GM18861 (cell line): ENCODE measurements at regions not wholly inside any gene's neighbourhood (a gene's known extent, or its start where the extent isn't known, plus 50 kb on each side); places are given as distances from the start of the nearest gene placed in this dataset.
"Not testable (repeated sequence)": the region's sequence is repeated elsewhere in the genome, so short reads cannot be mapped to it uniquely, and the experiment has no call there.

Experiments
- ATAC-seq: cut with Tn5 transposase; IDR thresholded peaks from one replicate; pipeline ENCODE4 v1.9.1; 2021; ENCODE audit not compliant: unreplicated experiment

DNA sequence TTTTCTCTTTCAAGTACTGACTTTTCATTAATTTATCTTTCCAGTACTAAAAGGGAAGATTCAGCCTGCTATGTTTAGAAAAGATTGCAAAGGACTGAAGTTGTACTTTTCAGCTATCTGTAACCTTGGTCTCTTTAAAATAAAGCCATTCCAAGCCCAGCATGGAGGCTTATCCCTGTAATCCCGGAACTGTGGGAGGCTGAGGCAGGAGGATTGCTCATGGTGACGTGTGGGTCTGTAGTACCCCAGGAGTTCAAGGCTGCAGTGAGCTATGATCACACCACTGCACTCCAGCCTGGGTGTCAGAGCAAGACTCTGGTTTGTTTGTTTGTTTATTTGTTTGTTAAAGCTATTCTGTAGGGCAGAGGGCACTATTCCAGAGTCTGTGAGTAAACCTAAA lies 50.6 kb upstream of the TMEM170B start:
- no peak for ATAC-seq

DNA sequence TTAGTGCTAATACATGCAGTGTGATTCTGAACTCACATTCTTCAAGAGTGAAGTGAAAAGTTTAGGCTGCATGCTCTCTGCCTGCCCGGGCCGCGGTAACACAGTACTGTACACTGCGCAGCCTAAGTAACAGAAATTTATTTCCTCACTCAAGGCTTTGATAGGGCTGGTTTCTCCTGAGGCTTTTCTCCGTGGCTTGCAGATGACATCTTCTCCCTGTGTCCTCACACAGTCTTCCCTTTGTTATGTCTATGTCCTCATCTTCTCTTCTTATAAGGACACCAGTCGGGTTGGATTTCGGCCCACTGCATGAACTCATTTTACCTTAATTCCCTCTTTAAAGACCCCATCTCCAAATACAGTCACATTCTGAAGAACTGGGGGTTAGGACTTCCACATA lies 51.1 kb upstream of the TMEM170B start:
- no peak for ATAC-seq

DNA sequence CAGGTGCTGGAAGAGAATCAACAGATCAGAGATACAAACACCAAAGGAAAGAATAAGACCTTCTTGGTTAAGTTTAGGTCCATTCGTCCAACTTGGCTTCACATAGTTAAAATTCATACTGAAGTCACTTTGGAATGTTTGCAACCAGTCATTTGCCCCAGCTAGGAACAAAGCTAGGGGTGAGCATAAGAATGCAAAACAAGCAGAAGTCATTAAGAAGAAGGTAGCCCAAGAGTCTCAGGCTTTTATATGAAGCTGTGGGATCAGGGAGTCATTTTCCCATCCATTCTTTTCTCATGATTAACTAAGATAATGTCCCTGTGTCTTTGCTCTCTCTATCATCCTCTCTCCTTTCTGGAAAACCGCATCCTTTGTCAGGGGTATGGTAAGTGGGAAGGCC lies 51.5 kb upstream of the TMEM170B start:
- ATAC-seq, result no peak

DNA sequence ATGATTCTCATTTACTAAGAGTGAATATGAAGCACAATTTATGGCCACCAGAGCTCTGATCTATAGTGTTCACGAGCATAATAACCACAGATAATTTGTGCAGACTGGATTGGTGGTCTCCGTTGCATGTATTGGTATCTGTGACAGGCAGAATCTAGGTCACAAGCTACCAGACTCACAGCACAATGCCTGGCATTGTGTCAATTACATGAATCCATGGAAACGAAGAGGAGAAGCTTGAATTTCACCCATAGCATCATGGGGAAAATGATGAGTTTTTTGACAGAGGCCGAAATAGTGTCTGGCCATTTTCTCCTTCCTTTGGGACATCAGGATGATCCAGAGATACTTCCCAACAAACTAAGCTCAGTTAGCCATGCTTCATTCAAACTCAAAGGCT lies 52.3 kb upstream of the TMEM170B start:
- no peak for ATAC-seq

DNA sequence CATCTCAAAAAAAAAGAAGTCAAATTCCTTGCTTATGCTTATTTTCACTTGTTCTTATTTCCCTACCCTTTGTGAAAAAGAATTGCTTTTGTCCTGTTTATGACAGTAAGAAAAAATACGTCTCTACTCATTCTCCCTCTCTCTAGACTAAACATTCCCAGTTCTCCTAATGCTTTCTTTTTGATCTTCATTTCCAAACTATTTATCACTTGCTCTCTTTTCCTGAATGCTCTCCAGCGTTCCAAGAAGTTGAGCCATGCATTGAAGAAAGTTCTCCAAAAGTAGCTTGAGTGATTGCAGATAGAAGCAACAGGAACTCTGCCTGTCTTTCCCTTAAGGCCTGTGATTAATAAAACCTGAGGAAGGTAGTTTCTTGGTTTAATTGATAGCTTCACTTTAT lies 53.1 kb upstream of the TMEM170B start:
- no peak for ATAC-seq

DNA sequence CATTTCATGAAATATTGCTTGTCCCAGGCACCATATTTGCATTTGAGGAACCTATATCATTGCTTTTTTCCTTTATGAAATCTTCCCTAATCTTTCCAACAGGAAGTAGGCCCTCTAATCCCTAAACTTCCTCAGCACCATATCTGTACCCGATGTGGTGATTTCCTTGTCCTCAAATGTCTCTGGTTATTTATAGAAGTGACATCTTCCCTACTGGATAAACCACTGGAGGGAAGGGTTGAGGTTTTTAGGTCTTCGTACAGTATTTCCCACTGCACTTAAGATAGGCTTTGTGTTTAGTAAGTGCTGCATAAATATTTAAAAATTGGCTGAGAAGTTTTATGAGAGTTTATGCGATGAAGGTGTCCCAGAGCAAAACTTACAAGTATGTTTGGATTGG lies 54.9 kb upstream of the TMEM170B start:
- no peak for ATAC-seq

DNA sequence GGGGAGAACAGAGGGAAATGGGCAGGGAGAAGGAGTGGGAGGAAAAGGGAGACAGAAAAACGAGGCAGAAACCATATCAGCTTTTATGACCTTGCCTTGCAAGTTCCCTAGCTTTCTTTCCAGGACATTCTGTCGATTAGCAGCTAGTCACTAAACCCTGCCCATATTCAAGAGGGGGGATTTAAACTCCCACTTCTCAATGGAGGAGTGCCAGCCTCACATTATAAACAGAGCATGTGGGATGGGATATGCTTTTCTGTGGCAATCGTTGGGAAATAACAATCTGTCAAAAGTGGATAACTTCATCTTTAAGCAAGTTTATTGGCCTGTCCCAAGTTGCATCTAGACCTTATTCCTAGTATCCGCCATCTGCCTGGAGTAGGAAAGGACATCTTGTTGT lies 57.0 kb upstream of the TMEM170B start:
- ATAC-seq, result no peak

DNA sequence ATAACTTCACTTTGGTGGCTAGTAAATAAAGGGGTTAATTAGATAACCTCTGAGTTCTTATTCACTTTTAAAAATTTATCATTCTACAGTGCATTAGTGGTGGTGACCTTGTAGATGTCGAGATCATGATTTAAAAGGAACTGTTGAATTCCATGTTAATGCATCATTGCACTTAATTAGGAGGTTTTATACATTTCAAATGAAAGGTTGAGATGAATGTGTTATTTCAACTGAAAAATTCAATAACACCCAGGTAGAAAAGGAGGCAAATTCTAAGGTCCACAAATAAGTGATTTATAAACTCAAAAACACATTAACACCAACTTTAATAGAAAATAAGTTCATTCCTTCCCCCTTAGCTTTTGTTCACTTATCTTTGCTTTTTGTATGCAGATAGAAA lies 58.3 kb upstream of the TMEM170B start:
- no peak for ATAC-seq

DNA sequence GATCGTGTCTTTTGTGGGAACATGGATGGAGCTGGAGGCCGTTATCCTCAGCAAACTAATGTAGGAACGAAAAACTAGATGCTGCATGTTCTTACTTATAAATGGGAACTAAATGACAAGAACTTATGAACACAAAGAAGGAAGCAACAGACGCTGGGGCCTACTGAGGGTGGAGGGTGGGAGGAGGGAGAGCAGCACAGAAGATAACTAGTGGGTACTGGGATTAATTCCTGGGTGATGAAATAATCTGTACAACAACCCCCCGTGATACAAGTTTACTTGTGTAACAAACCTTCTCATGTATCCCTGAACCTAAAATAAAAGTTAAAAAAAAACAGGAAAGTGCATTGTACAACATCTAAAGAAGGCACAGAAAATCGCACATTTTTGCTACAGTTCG lies 59.0 kb upstream of the TMEM170B start:
- no peak for ATAC-seq

DNA sequence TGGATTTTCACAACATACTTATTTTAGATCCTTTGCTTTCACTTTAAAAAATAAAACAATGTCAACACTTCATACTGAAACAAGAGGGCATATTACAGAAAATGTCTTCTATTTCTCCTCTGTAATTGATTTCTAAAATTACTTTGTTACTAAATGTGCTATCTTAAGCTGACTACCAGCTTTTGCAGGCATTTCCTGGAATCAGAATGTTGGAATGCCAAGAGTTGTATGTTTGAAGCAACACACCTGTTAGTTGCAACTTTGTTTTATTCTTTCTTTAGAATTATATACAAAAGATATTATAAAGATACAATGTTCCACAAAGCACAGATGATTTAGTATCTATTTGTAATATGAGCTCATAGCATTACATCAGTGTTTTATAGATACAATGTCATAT lies 62.5 kb upstream of the TMEM170B start:
- no peak for ATAC-seq

DNA sequence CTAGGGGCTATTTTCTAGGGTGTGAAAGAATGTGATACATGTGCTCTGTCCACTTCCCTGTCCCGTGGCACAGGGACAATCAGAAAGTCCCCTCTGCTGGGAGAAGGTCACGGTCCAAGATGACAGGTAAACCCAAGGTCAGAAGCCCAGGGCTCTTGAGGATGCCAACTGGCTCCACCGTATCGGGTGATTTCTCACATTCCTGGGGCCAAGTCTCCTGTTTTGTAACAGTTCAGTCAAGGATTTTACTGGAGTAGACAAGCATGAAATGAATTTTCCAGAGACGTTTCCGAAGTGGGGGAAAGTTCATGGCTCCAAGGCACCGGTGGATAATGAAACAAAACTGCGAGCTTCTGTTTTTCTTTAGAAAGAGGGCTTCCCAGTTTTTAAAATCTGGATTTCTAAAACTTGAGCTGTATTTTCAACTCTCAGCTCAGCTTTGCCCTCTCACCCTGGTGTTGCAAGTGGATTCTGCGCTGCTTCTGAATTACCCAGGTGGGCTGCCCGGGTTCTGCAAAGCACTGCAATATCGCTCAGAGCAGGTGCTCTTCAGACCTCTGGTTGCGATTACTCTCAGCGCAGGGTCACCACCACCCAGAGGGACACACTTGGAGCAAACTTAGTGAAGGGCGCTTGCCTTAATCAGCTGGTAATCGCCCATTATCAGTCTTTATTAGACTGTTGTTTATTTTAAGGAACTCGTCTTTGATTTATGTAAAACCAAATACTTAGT lies 64.4 kb upstream of the TMEM170B start:
- no peak for ATAC-seq

DNA sequence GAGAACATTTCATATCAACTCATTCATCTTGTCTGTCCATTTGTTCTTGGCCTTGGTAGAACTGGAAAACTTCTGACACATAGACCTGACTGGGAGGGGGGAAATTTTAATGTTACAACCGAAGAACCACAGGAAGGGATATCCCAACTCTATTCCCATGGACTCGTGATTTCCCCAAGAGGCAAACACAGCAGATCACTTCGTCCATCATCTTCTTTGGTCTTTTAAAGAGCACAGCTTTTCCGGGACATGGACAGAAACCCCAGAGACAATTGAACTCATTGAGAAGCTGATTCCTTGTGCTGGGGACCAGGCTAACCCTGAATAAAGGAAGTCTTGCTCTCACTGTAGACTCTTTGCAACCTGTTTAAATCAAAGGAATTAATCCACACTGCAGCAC lies 66.3 kb upstream of the TMEM170B start:
- no peak for ATAC-seq

DNA sequence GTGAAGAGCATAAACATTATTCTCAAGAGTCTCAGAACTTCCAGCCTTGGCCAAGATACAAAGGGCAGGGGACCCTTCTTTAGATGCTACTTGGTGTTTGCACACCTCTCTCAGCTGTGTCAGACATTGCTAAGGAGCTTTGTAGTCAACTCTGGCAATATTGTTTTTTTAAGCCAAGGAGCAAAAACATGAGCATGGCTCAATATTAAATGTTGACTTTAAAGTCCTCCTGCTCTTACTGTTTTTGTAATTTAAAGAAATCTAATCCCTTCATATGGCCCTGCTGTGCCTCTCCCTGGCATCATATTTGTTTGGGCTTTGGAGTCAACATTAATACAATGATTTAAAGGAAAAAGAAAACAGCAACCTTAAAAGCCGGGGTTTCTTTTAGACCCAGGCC lies 67.9 kb upstream of the TMEM170B start:
- no peak for ATAC-seq

DNA sequence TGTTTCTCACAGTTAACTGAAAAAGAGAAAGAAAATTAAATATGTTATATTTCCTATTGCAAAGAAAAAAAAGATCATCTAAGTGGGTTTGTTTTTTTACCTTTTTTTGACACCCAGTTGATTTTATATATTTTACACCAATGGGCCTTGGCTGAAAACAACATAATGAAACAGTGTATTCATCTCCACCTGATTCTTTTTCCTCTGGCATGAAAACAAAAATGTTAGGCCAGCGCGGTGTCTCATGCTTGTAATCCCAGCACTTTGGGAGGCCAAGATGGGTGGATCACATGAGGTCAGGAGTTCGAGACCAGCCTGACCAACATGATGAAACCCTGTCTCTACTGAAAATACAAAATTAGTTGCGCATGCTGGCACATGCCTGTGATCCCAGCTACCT lies 69.3 kb upstream of the TMEM170B start:
- ATAC-seq, result not testable (repeated sequence)

DNA sequence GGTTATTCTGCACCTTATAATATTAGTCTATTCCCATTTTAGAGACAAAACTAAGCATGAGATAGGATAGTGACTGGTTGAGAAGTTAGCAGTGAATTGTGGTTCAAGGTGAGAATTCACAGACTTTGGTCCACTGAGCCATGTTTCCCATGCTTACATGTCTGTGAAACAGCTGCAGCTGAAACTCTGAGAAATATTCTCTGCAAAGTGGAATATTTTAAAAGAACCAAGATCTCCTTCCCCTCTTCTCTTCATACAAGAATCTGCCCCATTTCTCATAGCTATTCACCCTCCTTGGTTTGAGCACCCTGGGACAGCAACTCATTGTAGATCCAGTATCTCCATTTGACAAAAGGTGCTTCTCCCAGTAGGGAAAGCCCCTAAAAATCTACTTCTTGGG lies 70.2 kb upstream of the TMEM170B start:
- no peak for ATAC-seq

DNA sequence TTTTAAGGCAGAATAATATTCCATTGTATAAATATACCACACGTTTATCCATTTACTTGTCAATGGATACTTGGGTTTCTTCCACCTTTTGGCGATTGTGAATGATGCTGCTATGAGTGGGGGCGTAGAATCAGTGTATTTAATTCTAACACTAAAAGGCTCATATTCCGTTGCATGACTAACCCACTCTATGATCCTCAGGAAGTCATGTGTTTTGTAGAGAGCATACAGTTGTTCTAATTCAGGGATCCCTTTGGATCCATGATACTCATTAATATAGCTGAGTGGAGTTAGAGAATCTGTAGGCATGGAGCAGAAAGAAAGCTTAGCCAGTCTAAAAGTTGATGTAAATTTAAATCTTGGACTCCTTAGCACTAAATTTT lies 74.2 kb upstream of the TMEM170B start:
- ATAC-seq, result no peak

DNA sequence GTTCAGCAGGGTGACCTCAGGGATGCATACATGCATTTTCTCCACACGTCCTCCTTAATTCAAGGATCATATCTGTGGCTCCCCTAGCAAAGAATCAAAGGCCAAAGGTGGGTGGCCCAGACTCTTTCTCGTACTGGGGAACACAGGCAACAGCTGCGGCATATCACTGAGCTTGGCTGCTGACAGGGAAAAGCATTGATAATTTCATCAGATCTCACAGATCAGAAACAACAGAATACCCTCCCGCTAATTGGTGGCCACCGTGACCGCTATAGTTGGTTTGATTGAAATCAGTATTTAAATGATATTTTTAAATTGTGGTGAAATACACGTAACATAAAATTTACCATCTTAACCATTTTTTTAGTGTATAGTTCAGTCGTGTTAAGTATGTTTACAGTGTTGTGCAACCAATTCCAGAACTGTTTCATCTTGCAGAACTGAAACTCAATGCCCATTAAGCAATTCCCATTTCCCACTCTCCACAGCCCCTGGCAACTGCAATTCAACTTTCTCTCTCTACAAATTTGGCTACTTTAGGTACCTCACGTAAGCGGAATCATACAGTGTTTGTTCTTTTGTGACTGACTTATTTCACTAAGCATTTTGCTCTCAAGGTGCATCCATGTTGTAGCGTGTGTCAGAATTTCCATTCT lies 74.7 kb upstream of the TMEM170B start:
- ATAC-seq, result no peak

DNA sequence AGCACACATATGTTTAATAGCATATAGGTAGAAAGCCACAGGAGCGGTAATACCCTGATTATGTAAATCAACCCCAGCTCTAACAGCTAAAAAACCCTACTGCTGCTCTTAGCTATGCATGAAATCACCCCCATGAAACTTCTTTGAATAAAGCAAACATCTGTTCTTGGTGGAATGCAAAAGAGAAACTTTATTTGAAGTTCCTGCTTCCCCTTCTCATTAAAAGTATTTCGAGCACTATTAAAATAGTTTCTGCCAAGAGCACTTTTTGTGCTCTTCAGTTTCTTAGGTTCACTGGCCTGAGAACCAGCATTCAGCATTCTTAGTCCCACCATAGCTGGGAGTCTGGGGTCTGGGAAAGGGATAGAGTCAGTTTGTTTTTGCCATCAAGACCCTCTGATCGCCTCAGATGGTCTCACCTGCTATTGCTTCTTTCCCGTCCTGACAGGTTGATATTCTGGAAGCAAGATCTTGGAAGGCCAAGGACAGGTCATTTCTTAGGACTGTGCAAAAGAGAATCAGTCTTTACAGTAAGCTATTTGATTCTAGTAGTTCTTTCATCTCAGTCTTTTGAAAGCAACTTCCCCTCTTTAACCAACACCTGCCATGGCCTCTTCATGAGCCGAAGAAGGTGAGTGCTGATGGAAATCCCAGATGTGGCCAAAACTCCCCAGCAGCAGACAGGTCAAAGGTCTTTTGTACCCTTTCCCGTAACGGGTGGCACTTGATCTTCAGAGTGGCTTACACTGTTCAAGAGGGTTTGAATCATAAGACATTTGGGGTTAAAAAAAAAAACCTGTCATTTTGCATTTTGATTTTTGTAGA lies 76.5 kb upstream of the TMEM170B start:
- peak; percentile 52 for ATAC-seq

DNA sequence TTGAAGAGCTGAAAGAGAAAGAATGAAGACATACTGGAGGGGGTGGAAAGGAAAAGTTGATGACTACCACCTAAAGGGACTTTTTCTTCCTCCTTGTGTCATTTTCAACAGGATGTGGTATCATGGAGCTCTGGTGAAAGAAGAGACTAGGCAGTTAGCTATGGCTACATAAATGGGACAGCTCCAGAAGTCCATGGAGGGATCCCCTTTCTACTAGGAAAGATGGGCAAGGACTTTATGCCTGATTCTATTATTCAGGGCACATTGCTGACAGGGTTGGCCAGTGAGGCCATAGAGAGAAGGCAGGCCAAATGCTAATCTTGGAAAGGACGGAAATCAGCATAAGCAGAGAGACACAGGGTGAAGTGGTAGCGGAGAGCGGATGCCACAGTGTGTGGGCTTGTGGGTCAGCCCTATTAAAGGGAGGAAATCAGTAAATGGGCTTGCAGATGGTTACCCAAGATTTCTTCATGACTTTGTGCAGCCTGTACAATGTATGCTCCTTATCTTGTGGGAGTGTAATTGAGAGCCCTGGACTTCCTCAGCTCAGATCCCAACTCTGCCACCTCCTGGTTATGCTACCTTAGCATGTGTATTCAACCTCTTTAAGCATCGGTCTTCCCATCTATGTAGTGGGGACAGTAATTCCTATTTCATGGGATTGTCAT lies 77.4 kb upstream of the TMEM170B start:
- peak; percentile 30 for ATAC-seq

DNA sequence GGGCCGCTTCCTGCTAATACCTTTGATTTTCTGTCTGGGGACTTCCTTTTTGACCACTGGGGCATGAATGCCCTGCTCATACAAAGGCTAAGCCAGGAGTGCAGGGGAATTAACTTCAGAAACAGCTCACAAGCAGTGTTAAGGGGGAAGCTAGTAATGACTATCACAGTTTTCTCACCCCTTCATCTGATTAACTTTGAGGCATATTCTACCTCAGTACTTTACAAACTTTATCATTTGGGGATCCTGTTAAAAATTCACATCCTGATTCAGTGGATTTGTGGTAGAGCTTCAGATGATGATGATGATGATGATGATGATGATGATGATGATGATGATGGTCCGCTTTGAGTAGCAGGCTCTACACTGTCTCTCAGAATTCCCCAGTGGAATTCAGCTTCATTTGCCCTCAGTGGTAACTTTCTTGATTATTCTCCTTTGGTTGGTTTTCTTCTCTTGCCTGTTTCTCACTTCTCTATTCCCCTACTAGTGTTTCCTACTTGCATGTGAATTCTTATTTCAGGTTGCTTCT lies 78.4 kb upstream of the TMEM170B start:
- peak; percentile 64 for ATAC-seq

DNA sequence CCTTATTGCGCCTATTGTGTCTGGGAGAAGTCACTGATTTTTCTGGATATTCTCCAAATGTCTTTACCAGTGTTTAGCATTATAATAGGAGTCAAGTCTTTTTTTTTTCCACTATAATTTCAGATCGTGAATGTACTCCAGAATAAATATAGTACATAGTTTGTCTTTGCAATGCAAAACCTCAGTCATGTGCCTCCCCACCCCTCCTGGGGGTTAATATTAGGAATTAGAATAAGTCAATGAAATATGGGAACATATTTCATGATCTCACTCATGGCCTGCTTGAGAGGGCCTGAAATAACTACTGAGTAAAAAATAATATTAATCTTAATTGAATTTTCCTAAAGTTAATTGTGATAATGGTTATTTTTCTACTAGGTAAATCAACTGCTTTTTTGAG lies 79.0 kb upstream of the TMEM170B start:
- no peak for ATAC-seq
